Erythroblast (primary cell): ENCODE measurements at regions not wholly inside any gene's neighbourhood (a gene's known extent, or its start where the extent isn't known, plus 50 kb on each side); places are given as distances from the start of the nearest gene placed in this dataset.

Experiments used
- GATA1 ChIP-seq: IDR thresholded peaks from 2 replicates; pipeline ENCODE4 v1.6.1; 2011; ENCODE audit warnings: low read depth, mild to moderate bottlenecking, control low read depth, low read length, moderate library complexity
- POLR2A ChIP-seq: IDR thresholded peaks from 2 replicates; pipeline ENCODE4 v1.6.1; 2011; ENCODE audit warnings: mild to moderate bottlenecking, low read length

- TF ChIP-seq POLR2A (no peak), GATA1 (no peak)
Measured at GRCh38 chr11:33488971-33489370, 211.7 kb downstream of the C11orf91 start.
